ENCODE measurements at regions not wholly inside any gene's neighbourhood (a gene's known extent, or its start where the extent isn't known, plus 50 kb on each side); places are given as distances from the start of the nearest gene placed in this dataset.

GRCh38 chr14:94681300-94682060 lies 69.3 kb downstream of the SERPINA3 start (continued):
- TF ChIP-seq ZFYVE20 (CRISPR knock-in tag; IDR thresholded peaks at IDR 0.05; ENCODE audit: borderline replicate concordance, low read depth) (no peak), IRF2 (CRISPR knock-in tag; IDR thresholded peaks at IDR 0.05) (peak; percentile 79; the same call in 1 of the 2 replicates), JUNB (CRISPR knock-in tag; IDR thresholded peaks at IDR 0.05; ENCODE audit: borderline replicate concordance) (no peak), HNF4A (CRISPR knock-in tag; IDR thresholded peaks at IDR 0.05) (peak; percentile 73), SOX6 (IDR thresholded peaks at IDR 0.05) (no peak), SOX6 (CRISPR knock-in tag; IDR thresholded peaks at IDR 0.05) (peak; percentile 42; the same call in 1 of the 2 replicates), SMARCE1 (IDR thresholded peaks at IDR 0.05; ENCODE audit: borderline replicate concordance) (no peak), NFKBIZ (CRISPR knock-in tag; IDR thresholded peaks at IDR 0.05) (no peak), ZBTB33 (CRISPR knock-in tag; IDR thresholded peaks at IDR 0.05) (no peak; the same call in 1 of the 2 replicates), TRAFD1 (CRISPR knock-in tag; IDR thresholded peaks at IDR 0.05; ENCODE audit: borderline replicate concordance) (no peak), AGO1 (IDR thresholded peaks at IDR 0.05; ENCODE audit: low read depth, low read length, poor library complexity, severe bottlenecking) (no peak), PTBP1 (IDR thresholded peaks at IDR 0.05; ENCODE audit: low read depth, low read length, poor library complexity, severe bottlenecking) (no peak), ADNP (CRISPR knock-in tag; IDR thresholded peaks at IDR 0.05) (0 out of 2 replicates have a peak, but pooled peaks have one; percentile 36), SALL2 (CRISPR knock-in tag; IDR thresholded peaks at IDR 0.05) (no peak), ZNF451 (CRISPR knock-in tag; IDR thresholded peaks at IDR 0.05) (no peak), ZGPAT (CRISPR knock-in tag; IDR thresholded peaks at IDR 0.05) (0 out of 2 replicates have a peak, but pooled peaks have one; percentile 4), MED1 (CRISPR knock-in tag; IDR thresholded peaks at IDR 0.05) (peak; percentile 52), ZKSCAN8 (CRISPR knock-in tag; IDR thresholded peaks at IDR 0.05; ENCODE audit: borderline replicate concordance) (no peak), PATZ1 (CRISPR knock-in tag; IDR thresholded peaks at IDR 0.05) (no peak), HOMEZ (CRISPR knock-in tag; IDR thresholded peaks at IDR 0.05; ENCODE audit: low read depth) (no peak), ZNF225 (CRISPR knock-in tag; IDR thresholded peaks at IDR 0.05) (no peak), NFE2 (CRISPR knock-in tag; IDR thresholded peaks at IDR 0.05) (no peak)

Measured in HepG2 (cell line).